K562 (cell line): ENCODE measurements at regions not wholly inside any gene's neighbourhood (a gene's known extent, or its start where the extent isn't known, plus 50 kb on each side); places are given as distances from the start of the nearest gene placed in this dataset.

Experiments
- ADNP ChIP-seq: fragments of 200-800 bp; sonication (Bioruptor generic); IDR thresholded peaks from 2 replicates; pipeline ENCODE4 v1.6.1; 2016; ENCODE audit warnings: missing genetic modification characterization, missing compliant biosample characterization
- BCOR ChIP-seq: fragments of 450-650 bp; IDR thresholded peaks from 2 replicates; pipeline ENCODE4 v1.6.1; 2016
- CBX2 ChIP-seq: fragments of 200-600 bp; sonication (generic); IDR thresholded peaks from one replicate; pipeline ENCODE4 v1.6.1; 2012; ENCODE audit warnings: mild to moderate bottlenecking, low read length, inconsistent platforms; ENCODE audit not compliant: insufficient read depth, poor library complexity, severe bottlenecking
- NUFIP1 ChIP-seq: fragments of 450-650 bp; IDR thresholded peaks from 2 replicates; pipeline ENCODE4 v1.6.1; 2018; ENCODE audit not compliant: partially characterized antibody
- SOX6 ChIP-seq: fragments of 450-650 bp; IDR thresholded peaks from 2 replicates; pipeline ENCODE4 v1.6.1; 2014; ENCODE audit warnings: mild to moderate bottlenecking
- SRF ChIP-seq, 2 experiments: fragments of 250-450, 450-650 bp in 1 of 2; sonication (Bioruptor Pico) in 1 of 2; sonication (generic) in 1 of 2; formaldehyde crosslinking; IDR thresholded peaks; 2 replicates each; pipeline versions ENCODE4 v1.5.0 to v1.5.1; 2020 to 2022; ENCODE audit warnings: mild to moderate bottlenecking in 1 of 2, missing genetic modification reagents in 1 of 2
- ZFP1 ChIP-seq: fragments of 450-650 bp; formaldehyde crosslinking; IDR thresholded peaks from 2 replicates; pipeline ENCODE4 v1.4.0; 2020; ENCODE audit warnings: mild to moderate bottlenecking, mixed read lengths
- ZNF41 ChIP-seq: fragments of 250-450 bp; sonication (Bioruptor Pico); conservative IDR thresholded peaks from 2 replicates; pipeline ENCODE4 v1.4.0; 2020; ENCODE audit warnings: mild to moderate bottlenecking
- TF ChIP-seq, protein P1 (sequence below): IDR thresholded peaks from 2 replicates; pipeline ENCODE4 v1.6.1; 2011; ENCODE audit warnings: borderline replicate concordance, low read depth, mild to moderate bottlenecking, moderate library complexity, low read length; ENCODE audit not compliant: insufficient read depth, poor library complexity, severe bottlenecking
- TF ChIP-seq, protein P2 (sequence below), 2 experiments: fragments of 450-650 bp; conservative IDR thresholded peaks; 2 replicates each; pipeline ENCODE4 v1.6.1; 2017; ENCODE audit warnings: mild to moderate bottlenecking in 2 of 2, moderate library complexity in 2 of 2
- TF ChIP-seq, protein P3 (sequence below), 2 experiments: fragments of 450-650 bp; IDR thresholded peaks; 2 replicates each; pipeline ENCODE4 v1.6.1; 2016
- TF ChIP-seq, protein P4 (sequence below): fragments of 200-800 bp; sonication (Bioruptor generic); IDR thresholded peaks from 2 replicates; pipeline ENCODE4 v1.6.1; 2017; ENCODE audit warnings: missing genetic modification characterization, missing compliant biosample characterization

DNA sequence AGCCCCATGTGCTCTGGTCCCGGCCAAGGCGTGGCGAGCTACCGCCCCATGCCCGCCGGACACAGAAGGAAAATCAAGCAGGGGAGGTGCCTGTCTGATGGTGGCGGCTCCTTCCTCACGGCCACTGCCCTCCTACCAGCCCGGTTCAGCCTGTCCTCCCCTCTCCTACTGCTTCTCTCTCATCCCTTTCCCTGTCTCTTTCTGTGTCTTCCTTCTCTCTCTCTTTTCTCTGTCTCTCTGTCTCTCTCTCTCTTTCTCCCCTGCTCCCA is 279.1 kb downstream of the ASMT start (continued):
- TF ChIP-seq, protein P1, sequence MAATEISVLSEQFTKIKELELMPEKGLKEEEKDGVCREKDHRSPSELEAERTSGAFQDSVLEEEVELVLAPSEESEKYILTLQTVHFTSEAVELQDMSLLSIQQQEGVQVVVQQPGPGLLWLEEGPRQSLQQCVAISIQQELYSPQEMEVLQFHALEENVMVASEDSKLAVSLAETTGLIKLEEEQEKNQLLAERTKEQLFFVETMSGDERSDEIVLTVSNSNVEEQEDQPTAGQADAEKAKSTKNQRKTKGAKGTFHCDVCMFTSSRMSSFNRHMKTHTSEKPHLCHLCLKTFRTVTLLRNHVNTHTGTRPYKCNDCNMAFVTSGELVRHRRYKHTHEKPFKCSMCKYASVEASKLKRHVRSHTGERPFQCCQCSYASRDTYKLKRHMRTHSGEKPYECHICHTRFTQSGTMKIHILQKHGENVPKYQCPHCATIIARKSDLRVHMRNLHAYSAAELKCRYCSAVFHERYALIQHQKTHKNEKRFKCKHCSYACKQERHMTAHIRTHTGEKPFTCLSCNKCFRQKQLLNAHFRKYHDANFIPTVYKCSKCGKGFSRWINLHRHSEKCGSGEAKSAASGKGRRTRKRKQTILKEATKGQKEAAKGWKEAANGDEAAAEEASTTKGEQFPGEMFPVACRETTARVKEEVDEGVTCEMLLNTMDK: no peak
- no peak for TF ChIP-seq BCOR
- TF ChIP-seq SRF (CRISPR knock-in tag; IDR thresholded peaks at IDR 0.05): no peak
- TF ChIP-seq, protein P2, sequence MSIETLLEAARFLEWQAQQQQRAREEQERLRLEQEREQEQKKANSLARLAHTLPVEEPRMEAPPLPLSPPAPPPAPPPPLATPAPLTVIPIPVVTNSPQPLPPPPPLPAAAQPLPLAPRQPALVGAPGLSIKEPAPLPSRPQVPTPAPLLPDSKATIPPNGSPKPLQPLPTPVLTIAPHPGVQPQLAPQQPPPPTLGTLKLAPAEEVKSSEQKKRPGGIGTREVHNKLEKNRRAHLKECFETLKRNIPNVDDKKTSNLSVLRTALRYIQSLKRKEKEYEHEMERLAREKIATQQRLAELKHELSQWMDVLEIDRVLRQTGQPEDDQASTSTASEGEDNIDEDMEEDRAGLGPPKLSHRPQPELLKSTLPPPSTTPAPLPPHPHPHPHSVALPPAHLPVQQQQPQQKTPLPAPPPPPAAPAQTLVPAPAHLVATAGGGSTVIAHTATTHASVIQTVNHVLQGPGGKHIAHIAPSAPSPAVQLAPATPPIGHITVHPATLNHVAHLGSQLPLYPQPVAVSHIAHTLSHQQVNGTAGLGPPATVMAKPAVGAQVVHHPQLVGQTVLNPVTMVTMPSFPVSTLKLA (conservative IDR thresholded peaks at IDR 0.05): no peak
- TF ChIP-seq, protein P3, sequence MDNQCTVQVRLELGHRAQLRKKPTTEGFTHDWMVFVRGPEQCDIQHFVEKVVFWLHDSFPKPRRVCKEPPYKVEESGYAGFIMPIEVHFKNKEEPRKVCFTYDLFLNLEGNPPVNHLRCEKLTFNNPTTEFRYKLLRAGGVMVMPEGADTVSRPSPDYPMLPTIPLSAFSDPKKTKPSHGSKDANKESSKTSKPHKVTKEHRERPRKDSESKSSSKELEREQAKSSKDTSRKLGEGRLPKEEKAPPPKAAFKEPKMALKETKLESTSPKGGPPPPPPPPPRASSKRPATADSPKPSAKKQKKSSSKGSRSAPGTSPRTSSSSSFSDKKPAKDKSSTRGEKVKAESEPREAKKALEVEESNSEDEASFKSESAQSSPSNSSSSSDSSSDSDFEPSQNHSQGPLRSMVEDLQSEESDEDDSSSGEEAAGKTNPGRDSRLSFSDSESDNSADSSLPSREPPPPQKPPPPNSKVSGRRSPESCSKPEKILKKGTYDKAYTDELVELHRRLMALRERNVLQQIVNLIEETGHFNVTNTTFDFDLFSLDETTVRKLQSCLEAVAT (IDR thresholded peaks at IDR 0.05): no peak
- TF ChIP-seq, protein P4, sequence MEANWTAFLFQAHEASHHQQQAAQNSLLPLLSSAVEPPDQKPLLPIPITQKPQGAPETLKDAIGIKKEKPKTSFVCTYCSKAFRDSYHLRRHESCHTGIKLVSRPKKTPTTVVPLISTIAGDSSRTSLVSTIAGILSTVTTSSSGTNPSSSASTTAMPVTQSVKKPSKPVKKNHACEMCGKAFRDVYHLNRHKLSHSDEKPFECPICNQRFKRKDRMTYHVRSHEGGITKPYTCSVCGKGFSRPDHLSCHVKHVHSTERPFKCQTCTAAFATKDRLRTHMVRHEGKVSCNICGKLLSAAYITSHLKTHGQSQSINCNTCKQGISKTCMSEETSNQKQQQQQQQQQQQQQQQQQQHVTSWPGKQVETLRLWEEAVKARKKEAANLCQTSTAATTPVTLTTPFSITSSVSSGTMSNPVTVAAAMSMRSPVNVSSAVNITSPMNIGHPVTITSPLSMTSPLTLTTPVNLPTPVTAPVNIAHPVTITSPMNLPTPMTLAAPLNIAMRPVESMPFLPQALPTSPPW (CRISPR knock-in tag): no peak
- TF ChIP-seq NUFIP1: no peak
- TF ChIP-seq ZNF41 (CRISPR knock-in tag): no peak
- TF ChIP-seq ADNP (tag): no peak
- TF ChIP-seq SOX6: no peak
- TF ChIP-seq CBX2: no peak
- TF ChIP-seq ZFP1 (CRISPR knock-in tag): no peak
